A549 (cell line): ENCODE measurements at regions not wholly inside any gene's neighbourhood (a gene's known extent, or its start where the extent isn't known, plus 50 kb on each side); places are given as distances from the start of the nearest gene placed in this dataset.

Experiments used
- ATOH8 ChIP-seq: fragments of 250-450 bp; sonication (Bioruptor Pico); IDR thresholded peaks from 2 replicates; pipeline ENCODE4 v1.5.0; 2020; ENCODE audit warnings: low read depth, mild to moderate bottlenecking, moderate library complexity
- BCL3 ChIP-seq: fragments of >200 bp; sonication (Bioruptor Twin); formaldehyde crosslinking; IDR thresholded peaks from 3 replicates; pipeline ENCODE4 v1.6.1; 2016
- BHLHE40 ChIP-seq: IDR thresholded peaks from 2 replicates; pipeline ENCODE4 v1.6.1; 2012; ENCODE audit warnings: low read depth, low read length, inconsistent platforms
- CTCF ChIP-seq: fragments of >200 bp; sonication (Bioruptor Twin); formaldehyde crosslinking; IDR thresholded peaks from 3 replicates; pipeline ENCODE4 v1.5.1; 2016
- EP300 ChIP-seq, 2 experiments: fragments of >200 bp; sonication (Bioruptor Twin); formaldehyde crosslinking; IDR thresholded peaks; 2 replicates in 1 of 2; 3 replicates in 1 of 2; pipeline ENCODE4 v1.6.1; 2016 to 2017
- KDM1A ChIP-seq: fragments of 200-600 bp; sonication (generic); IDR thresholded peaks from 2 replicates; pipeline ENCODE4 v1.6.1; 2016; ENCODE audit warnings: low read depth, mild to moderate bottlenecking
- NFE2L2 ChIP-seq: fragments of 150-350 bp; conservative IDR thresholded peaks from 2 replicates; pipeline ENCODE4 v1.6.1; 2014; ENCODE audit warnings: low read length
- NR3C1 ChIP-seq: fragments of >200 bp; sonication (Bioruptor Twin); formaldehyde crosslinking; IDR thresholded peaks from 3 replicates; pipeline ENCODE4 v1.6.1; 2017
- PBX3 ChIP-seq: IDR thresholded peaks from 2 replicates; pipeline ENCODE4 v1.6.1; 2012
- POLR2A ChIP-seq: IDR thresholded peaks from 2 replicates; pipeline ENCODE4 v1.6.1; 2012; ENCODE audit warnings: mild to moderate bottlenecking, low read length
- POLR2AphosphoS2 ChIP-seq: conservative IDR thresholded peaks from 2 replicates; pipeline ENCODE4 v1.6.1; 2012; ENCODE audit warnings: low read length, improper control_type of control experiment, inconsistent platforms
- RAD21 ChIP-seq, 2 experiments: fragments of >200 bp in 1 of 2; sonication (Bioruptor Twin) in 1 of 2; formaldehyde crosslinking in 1 of 2; IDR thresholded peaks in 1 of 2; conservative IDR thresholded peaks in 1 of 2; 2 replicates in 1 of 2; 3 replicates in 1 of 2; pipeline ENCODE4 v1.6.1; 2012 to 2018; ENCODE audit warnings: inconsistent platforms in 1 of 2
- RFX5 ChIP-seq: fragments of 450-650 bp; IDR thresholded peaks from 2 replicates; pipeline ENCODE4 v1.7.1; 2014; ENCODE audit warnings: antibody characterized with exemption, mild to moderate bottlenecking, moderate library complexity
- ZNF302 ChIP-seq: fragments of 250-450 bp; sonication (Bioruptor Pico); IDR thresholded peaks from 2 replicates; pipeline ENCODE4 v1.9.0; 2021; ENCODE audit warnings: inconsistent platforms, mild to moderate bottlenecking, moderate library complexity

GRCh38 chr2:221129657-221130056 lies 442.4 kb downstream of the EPHA4 start:
- TF ChIP-seq BHLHE40 (no peak), CTCF (no peak), POLR2A (no peak), BCL3 (no peak), KDM1A (no peak), ATOH8 (CRISPR knock-in tag) (no peak), PBX3 (no peak), POLR2AphosphoS2 (no peak), RFX5 (no peak), EP300 (IDR thresholded peaks at IDR 0.05) (no peak), RAD21 (conservative IDR thresholded peaks at IDR 0.05 in 1 of 2, IDR thresholded peaks at IDR 0.05 in 1 of 2) (no peak), NR3C1 (no peak), ZNF302 (no peak), NFE2L2 (no peak)
